HS-27A (cell line): ENCODE measurements at regions not wholly inside any gene's neighbourhood (a gene's known extent, or its start where the extent isn't known, plus 50 kb on each side); places are given as distances from the start of the nearest gene placed in this dataset.

Experiments used
- DNase-seq: peaks from one replicate; pipeline ENCODE4 v3.0.0-alpha.2; 2012; ENCODE audit warnings: low read depth, missing footprints

DNA sequence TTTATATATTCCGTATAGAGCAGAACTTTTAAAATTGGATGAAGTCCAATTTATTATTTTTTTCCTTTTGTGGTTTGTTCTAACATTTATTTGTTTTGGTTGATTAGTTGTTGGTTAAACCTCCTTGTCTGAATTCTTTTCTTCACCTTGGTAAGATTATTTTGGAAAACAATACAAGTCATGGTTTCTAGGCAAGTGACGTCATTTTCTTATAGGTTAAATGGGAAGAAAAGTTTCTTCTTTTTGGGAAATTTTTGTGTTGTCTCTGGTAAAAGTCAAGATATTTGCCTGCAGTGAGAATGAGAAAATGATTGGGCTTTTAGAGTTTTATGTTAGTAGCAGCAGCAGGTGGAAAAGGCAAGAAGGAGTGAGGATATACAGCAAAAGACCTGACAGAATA lies 197.9 kb downstream of the OTOR start:
- DNase-seq = no peak

DNA sequence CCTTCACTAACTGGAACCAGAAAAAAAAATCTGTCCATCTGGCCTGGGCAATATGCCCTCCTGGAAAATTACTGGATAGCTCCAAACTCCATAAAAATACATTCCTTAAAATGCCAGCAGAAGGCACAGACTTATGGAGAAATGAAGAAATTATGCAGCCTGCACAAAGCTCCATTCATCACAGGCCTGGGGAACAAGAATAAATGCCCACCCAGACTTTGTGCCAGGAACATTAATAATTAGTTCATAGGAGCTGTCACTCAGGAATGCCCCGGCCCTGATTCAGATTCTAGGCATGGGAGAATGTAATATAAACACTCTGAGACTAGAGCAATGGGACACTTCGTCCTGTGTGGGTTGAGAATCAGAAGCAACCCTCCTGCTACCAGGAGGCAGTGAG lies 199.3 kb downstream of the OTOR start:
- DNase-seq = peak; percentile 11

DNA sequence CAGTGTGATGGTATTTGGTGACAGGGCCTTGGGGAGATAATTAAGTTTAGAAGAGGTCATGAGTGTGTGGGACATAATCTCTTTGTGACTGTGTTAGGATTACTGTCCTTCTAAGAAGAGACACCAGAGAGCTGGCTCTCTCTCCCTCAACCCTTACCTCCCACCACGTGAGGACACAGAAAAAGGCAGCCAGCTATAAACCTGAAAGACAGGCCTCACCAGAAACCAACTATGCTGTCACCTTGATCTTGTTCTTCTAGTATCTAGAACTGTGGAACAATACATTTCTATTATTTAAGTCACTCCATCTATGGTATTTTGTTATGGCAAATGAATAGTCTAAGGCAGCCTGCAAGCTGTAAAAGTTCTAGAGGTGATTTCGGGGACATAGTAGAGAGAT lies 203.7 kb downstream of the OTOR start:
- DNase-seq = no peak

DNA sequence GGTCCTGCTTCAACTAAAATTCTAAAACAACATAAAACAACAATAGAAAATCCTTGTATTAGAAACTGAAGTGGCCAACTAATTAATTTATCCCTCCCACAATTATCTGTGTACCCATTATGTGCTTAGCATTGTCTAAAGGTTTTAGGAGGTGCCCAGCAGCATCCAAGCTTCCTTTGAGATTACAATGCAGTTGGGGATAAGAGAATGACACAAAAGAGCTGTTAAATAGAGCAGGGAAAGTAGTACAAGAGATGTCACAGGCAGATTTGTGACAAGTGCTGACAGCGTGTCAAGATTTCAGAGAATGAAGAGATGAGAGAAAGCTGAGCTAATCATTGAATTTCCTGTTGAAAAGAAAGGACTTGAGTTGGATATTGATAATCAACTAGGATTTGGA lies 204.8 kb downstream of the OTOR start:
- no peak for DNase-seq

DNA sequence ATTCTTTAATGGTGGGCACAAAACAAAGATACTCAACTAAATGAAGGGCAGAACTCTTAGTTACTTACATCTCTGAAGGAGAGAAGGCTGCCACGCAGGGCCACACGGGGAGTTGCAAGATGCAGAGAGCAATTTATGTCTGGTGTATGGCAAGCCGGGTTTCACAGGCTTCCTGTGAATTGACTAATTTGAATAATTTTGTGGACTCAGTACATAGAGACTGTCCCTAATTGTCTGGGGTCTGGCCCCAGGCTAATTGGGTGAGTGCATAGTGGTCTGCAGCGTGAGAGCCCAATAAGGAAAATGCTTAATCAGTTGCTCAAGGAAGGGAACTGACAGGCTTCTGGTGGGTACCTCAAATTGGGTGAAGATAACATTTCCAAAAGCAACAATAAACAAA lies 205.7 kb downstream of the OTOR start:
- no peak for DNase-seq

DNA sequence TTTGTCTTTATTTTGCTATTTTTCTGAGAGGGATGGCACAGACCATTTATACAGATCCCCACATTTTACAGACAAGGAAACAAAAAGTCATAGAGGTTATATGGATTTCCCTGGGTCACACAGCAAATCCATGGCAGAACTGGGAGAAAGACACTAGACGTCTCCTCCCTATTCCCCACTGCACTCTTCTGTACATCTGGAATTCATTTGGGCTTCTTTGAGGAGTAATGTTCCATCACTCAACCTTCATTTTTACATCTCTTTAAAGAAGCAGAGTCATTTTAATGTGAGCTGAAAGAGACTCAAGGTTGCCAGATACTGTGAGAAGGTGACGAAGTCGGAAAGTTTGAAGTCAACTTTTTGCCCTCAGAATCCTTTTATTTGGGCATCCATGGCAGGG lies 207.3 kb downstream of the OTOR start:
- DNase-seq = no peak

DNA sequence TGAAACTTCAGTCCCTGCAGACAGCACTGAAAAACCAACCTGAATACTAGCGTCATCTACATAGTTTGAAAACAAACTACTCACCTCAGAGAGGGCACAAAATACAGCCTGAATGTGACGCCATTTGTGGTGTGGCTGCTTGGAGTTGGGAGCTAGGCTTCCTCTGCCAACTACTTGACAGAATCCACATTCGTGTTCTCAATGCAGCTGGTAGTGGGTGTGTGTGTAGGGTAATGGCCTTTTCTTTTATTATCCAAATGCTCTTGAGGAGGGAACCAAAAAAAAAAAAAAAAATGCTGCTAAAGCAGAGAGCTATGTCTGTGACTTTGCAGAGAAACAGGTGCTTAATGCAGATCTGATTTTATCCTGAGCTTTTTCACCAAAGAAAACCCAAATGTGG lies 207.8 kb downstream of the OTOR start:
- no peak for DNase-seq

DNA sequence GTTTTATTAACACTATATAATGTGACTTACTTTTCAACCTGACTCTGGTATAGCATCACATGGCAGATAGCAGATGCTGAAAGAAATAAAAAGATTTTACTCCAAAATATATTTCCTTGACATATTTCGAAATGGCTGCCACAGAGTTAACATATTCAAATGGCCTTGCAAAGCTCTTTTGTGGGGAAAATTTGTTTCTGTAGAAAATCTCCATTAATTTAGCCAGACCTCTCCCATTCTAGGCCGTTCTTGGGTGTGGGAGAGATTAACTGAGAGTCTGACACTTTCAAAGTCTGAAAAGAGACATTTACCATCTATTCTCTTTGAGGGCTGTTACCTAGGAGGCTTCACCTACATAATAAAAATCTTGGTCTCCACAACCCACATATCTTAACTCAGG lies 217.2 kb downstream of the OTOR start:
- no peak for DNase-seq

DNA sequence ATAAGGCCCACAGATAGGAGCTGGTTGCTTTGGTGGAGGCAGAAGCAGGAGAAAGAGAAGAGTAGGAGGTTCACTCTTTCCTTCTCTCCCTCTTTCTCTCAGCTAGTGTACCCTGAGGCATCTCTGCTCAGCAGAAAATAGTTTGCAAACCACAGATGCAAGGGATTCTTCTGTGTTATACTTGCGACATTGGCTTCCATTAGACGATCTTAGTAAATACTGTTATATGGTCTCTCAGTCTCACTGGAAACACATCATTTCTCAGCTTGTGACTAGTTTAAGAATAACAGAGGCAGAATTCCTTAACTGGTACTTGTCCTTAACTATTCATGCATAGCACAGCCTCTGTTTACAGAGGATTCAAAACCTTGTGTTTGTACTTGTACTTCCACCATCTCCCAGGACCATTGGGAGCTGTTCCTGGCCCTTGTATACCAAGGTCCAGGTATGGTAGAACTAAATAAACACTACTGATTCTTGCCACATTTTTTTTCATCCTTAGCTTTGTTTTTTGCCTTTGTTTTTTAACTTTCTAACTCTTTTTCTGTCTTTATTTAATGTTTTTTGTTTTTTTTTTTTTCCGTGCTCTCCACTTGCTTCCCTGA lies 218.2 kb downstream of the OTOR start:
- no peak for DNase-seq

DNA sequence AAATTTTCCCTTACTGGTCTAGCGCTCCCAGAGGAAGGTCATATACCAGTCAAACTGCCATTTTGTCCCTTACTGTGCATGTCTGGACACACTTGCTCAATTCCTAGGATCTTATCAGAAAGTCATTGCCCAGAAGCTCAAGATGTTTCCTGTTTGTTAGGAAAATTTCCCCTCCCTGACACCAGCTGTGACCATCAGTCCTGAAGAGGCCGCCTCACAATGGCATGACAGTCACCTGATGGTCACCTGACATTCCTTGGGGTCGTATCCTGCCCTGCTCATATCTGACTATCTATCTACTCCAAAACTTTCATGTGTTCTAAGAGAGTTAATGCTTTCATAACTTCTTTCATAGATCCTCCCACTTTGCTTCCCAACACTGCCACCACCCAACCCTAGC lies 219.9 kb downstream of the OTOR start:
- no peak for DNase-seq

DNA sequence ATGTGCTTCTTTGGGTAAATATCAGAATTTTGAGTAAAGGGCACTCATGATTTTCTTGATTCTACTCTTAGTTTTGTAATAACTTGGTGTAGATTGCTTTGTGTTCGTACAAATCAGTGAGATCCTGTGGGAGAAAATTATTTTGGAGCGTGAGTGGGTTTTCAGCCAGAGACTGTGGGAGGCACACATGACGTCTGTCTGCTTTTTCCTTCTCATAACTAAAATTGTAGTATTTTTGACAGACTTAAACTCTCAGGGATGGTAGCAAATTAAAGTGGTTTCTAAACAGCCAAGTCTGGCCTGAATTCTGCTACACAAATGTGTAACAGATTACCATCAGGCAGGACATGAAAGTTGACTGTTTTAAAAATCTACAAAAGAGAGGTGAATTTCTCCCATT lies 222.6 kb downstream of the OTOR start:
- DNase-seq = no peak

DNA sequence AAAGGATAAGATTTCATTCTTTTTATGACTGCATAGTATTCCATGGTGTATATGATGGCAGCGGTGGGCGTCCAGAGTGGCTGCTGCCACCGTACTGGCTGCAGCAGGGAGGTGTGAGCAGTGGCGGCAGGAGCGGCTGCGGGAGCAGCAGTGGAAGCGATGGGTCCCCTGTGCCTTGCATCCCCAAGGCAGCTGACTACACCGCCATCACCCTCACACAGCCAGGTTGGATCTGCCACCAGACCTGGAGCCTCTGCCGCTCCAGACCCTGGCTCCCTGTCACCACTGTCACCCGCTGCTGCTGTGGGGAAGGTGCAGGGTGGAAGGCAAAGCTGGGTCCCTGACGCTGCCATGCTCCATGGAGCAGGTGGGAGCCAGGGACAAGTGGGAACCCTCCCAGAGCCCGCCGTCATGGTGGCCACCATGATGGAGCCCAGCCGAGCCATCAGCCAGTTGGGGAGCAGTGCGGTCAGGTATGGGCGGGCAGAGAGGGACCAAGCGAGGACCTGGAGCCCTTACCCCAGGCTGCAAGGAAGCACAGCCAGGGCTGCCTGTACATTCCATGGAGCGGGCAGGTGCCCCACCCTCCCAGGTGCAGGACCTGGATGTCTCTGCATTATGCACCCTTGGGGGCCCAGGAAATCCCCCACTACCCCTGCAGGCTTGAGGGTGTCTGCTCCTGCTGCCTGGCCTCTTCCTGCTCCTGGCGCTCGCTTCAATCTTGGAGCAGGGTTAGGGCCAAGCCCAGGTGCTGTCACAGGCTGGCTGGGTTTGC lies 226.1 kb downstream of the OTOR start:
- DNase-seq = no peak

DNA sequence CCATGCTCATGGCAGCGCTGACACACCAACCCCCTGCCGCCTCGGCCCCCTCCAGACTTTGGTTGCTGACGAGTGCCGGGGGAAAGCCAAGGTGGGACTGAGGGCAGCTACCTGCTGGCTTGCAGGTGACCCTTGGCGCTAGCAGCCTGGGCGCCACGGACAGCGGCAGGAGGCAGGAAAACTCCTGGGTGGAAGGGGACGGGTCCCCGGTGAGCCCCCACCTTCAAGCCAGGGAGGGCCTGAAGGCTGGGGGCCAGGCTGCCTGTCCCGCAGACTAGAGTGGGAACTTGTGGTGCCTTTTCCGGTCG lies 226.7 kb downstream of the OTOR start:
- DNase-seq = no peak

DNA sequence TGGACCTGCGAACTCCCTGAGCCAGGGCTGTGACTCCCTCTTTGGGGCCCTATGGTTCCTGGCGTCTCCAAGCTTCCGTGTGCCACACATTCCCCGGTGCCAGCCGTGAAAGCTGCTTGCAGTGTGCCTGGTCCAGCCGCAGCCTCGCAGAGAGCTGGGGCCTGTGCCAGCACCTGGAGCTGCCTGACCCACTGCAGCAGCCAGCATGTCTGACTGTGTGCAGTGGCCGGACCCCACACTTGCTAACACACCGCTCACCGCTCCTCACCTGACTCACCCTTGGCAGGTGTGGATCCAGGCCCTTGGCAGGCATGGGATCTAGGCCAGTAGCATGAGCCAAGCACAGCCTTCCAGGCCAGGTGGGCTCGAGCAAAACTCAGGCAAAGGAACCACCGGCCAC lies 227.5 kb downstream of the OTOR start:
- no peak for DNase-seq

DNA sequence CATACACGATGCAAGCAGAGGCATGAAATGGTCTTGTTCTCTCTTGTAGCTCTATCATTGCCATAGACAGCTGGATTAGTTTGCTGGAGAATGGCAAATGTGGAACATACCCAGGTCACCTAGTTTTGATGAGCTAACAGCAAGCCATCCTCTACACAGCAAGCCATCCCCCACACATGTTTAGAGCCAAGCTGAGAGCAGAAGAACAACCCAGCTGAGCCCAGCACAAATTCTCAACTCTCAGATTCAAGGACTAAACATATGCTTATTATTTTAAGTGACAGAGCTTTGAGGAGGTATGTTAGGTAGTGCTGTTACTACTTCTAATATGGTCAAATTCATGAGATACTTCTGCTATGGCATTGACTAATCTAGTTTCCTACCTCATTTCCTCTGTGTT lies 230.3 kb downstream of the OTOR start:
- DNase-seq = no peak

DNA sequence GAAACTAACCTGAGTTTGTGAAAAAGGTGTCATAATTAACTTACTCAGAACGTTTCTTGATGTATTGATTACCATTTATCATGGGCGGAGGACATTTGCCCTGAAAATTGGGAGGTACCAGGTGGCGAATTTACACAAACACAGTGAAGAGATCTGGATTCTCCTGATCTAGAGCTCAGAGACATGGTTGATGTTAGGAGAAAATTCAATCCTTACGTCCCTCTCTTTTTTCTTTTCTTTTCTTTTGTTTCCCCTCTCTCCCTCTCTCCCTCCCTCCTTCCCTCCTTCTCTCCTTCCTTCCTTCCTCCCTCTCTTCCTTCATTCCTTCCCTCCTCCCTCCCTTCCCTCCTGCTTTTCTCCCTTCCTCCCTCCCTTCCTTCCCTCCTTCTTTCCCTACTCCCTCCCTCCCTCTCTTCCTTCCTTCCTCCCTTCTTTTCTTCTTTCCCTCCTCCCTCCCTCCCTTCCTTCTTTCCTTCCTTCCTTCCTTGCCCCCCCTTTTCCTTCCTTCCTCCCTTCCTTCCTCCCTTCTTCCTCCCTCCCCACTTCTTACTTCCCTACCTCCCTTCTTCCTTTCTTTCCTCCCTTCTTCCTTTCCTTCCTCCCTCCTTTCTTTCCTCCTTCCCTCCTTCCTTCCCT lies 234.1 kb downstream of the OTOR start:
- DNase-seq = no peak

DNA sequence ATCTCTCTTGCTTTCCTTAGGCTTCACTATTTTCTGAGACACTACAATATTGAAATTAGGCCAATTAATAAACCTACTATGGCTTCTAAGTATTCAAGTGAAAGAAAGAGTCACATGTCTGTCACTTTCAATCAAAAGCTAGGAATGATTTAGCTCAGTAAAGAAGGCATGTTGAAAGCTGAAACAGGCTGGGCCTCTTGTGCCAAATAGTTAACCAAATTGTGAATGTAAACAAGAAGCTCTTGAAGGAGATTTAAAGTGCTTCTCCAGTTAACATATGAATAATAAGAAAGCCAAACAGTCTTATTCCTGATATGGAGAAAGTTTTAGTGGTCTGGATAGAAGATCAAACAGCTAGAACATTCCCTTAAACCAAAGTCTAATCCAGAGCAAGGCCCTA lies 236.3 kb downstream of the OTOR start:
- DNase-seq = no peak

DNA sequence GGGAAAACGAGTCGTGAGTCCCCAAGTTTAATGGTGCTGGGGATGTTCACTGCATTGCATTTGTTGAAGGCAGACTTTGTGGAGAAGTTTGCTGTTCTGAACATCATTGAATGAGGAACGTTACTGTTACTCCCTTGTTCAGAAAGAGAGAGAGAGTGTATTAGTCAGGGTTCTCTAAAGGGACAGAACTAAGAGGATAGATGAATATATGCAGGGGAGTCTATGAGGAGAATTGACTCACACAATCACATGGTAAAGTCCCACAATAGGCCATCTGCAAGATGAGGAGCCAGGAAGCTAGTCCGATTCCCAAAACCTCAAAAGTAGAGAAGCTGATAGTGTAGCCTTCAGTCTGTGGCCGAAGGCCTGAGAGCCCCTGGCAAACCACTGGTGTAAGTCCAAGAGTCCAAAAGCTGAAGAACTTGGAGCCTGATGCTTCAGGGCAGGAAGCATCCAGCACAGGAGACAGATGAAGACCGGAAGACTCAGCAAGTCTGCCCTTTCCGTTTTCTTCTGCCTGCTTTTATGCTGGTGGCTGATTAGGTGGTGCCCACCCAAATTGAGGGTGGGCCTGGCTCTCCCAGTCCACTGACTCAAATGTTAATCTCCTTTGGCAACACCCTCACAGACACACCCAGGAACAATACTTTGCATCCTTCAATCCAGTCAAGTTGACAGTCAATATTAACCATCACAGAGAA lies 223.5 kb upstream of the PCSK2 start:
- DNase-seq = no peak

DNA sequence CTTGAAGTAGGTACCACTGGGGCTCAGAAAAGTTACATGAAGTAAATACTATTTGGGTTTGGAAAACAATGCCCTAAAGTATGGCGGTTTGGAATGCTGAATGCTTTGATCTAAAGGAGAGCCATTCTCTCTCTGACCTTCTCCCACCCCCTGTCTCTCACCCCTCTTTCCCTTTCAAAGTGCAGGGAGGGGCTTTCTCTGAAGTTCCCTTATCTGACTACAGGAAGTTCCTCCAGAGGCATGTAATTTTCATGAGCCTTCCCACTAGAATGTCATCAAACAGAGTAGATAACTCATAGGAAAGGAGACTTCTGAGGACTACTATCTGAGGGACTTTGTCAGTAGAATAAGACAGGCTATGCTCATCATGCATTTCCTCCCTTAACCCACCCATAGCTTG lies 216.7 kb upstream of the PCSK2 start:
- no peak for DNase-seq

DNA sequence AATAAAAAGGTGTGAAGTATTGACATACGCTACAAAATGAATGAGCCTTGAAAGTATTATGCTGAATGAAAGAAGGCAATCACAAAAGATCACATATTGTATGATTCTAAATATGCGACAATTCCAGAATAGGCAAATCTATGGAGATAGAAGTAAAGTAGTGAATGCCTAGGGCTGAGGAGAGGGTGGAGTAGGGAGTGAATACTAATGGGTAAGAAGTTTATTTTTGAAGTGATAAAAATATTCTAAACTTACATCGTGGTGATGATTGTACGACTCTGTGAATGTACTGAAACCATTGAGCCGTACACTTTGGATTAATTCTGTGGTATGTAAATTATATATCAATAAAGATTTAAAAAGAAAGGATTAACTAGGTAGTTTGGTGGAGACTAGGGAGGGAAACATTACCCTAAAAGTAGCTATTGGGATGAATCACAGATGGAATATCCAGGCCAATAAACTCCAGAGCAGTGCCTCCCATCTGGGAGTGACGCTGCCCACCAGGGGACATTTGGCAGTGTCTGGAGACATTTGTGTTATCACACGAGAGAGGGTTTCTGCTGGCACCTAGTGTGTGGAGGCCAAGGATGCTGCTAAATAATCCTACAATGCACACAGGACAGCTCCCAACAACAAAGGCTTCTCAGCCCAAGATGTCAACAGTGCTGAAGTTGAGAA lies 214.2 kb upstream of the PCSK2 start:
- no peak for DNase-seq

DNA sequence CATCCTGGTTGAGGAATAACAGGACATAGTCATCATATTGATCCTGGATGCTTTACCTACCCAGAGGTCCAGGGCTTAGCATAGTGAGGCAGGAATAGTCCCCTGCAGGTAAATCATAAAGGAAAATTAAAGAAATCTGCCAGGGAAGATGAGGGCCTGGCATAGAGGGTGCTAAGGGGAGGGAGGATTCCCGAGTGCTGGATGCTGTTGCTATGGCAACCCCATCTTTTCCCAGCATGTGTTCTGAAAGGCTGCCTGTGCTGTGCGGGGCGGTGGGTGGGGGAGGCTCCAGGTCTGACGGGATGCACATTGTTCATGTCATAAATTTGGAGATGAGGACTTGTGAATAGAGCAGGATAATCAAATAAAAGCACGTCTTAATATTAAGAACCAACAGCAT lies 212.6 kb upstream of the PCSK2 start:
- DNase-seq = no peak

DNA sequence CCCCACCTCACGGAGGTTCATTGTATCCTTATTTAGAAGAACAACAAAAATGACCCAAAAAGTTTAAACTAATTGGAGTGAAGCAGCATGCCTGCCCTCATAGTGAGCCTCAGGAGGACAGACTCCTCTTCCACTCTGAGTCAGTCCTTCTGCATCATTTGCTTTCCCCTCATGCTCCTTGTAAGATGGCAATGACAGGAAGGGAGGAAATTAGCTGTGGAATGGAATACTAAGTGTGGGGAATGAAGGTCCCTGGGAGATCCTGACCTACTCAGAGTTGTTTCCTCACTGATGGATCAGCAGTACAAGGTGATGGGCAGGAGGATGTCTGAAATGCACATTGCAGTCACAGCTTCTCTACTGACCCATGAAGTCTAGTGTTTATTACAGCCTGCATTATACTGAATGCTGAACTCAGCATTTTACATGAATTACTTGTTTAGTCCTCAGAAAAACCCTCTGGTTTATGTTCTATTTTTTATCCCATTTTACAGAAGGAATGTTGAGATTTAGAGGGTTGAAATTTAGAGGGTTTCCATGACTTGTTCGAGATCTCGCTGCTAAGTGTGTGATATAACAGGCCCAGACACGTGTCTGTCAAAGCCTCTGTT lies 212.0 kb upstream of the PCSK2 start:
- no peak for DNase-seq
